HG03175 (cell line): ENCODE measurements at regions not wholly inside any gene's neighbourhood (a gene's known extent, or its start where the extent isn't known, plus 50 kb on each side); places are given as distances from the start of the nearest gene placed in this dataset.

ENCODE experiments used
- ATAC-seq: cut with Tn5 transposase; IDR thresholded peaks from one replicate; pipeline ENCODE4 v1.9.1; 2021; ENCODE audit warnings: mild to moderate bottlenecking, moderate library complexity; ENCODE audit not compliant: unreplicated experiment

DNA sequence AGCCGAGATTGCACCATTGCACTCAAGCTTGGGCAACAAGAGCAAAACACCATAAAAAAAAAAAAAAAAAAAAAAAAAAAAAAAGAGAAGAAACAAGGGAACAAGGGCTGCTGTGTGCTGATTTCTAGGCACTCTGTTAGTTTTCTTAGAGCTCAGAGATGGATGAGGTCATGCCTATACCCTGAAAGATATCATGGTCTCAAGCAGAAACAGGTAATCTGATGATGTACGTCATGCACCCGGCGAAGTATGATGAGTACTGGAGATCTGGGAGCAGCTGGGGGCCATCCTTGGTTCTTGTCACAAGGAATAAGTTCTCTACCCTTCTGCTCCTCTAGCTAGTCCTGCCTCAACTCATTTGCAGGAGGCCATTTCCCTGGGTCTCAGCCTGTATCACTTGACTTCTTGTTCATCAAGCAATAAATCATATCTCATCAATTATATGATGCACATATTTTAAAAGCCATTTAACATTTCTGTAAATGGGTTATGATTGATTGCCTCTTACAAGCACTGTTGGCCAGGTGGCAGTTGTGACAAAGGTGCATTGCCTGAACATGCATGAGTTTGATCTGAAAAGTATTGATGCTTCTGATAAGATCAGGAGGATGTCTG is 517.2 kb downstream of the DHX35 start:
- no peak for ATAC-seq

GRCh38 chr20:39474879-39475278 is 512.7 kb downstream of the DHX35 start:
- ATAC-seq: no peak

- ATAC-seq: no peak
These were observed 511.4 kb downstream of the DHX35 start for GRCh38 chr20:39473536-39473935.

- no peak for ATAC-seq
These were observed 506.6 kb downstream of the DHX35 start for GRCh38 chr20:39468703-39469102.

DNA sequence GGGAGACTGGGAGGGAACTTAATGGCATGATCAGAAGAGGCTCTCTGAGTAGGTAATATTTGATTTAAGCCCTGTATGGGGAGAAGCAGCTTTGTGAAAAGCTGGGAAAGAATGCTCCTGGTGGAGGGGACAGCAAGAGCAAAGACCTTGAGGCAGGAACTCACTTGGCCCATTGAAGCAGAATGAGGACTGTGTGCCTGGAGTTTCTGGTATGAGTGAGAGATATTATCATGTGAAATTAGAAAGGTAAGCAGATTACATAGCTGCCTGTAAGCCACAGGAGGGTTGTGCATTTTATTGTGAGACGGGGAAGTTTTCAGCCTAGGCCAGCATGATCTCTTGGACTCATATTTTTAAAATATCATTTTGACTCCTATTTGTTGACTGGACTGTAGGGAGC is 502.1 kb downstream of the DHX35 start:
- ATAC-seq: no peak

DNA sequence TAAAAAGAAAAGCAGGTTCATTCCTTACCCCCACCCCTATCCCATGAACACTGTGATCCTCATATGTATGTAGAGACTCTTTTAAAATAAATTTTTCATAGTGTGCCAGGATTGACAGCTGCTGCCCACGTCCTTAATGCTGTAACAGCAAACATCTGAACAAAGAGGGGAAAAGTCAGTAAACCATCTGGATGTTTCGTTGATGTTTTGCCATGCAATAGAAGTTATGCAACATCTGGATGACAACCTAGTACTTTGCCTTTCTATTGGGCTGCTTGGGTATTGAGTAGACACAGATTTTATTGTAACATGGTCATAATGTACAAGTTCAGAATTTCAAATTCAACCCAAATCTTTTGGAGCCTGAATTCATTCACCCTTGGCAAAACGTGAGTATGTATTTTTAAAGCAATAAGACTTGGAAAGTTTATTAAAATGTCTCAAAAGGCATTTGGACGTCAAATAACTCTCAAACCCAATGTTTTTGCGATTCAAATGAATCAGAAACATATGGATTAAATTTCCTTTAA is 500.3 kb downstream of the DHX35 start:
- ATAC-seq: no peak

- no peak for ATAC-seq
These were observed 496.3 kb downstream of the DHX35 start for GRCh38 chr20:39458452-39458851.

DNA sequence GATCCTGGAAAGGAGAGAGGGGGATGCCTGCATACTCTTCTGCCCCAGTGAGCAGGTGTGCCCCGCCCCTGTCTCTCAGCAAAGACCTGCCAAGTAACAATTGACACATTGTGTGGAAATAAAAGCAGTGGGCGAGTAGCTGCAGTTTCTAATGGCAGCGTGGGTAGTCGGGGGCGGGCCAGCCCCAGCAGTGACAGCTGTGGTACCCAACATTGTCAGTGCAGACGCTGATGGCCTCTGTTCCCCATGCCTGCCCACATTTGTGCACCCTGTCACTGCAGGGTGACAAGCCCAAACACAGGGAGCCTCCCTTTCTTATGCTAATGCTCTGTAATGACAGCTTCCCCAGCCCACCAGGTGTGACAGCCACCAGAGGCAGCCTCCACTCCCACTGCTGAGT is 491.7 kb downstream of the DHX35 start:
- ATAC-seq: no peak

DNA sequence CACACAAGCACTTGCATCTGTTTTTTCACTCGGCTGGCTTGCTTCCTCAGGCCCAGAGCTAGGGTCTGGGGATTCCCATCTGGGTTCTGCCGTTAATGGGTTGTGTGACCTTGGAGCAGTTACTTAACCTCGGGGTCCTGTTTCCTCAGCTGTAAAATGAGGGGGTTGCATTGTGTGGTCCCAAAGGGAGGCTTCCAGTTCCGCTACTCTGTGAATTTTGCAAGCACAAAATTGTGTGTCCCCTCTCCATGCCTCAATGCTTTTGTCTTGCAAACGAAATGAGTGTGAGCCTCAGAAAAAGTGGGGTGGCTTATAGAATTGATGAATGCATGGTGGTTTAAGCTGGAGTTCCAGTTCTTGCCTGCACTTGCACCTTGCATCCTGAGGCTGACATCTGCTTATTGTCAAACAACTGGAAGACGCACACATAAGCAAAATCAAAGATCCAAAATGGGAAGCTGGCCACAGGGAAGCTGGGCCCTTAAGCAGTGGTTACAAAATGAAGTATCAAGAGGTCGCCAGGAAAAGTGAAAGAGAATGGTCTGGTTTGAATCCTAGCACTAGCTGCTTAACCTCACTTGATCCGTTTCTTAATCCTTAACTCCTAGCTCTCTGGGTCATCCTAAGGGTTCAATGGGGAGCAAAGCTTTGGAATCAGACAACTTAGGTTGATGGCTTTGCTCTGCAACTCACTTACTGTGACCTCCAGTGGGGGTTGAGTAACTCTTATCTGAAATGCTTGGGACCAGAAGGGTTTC is 490.6 kb downstream of the DHX35 start:
- ATAC-seq: no peak

DNA sequence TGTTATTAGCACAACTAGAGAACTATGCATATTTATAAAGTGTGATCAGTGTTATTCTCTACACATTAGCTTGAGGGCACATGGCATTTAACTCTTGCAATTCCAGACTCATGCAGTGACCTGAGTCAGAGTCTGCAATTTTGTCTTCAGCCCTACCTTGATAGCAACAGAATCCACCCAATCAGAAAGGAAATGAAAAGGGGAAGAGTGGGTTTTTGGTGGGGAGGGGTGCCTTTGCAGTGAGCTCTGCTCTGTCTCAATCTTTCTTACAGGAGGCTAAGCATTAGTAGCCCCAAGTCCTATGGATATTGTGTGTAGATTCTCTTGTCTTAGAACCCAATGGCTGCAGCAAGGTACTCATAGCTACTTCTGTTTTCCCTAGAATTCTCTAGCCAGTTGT is 489.2 kb downstream of the DHX35 start:
- ATAC-seq: no peak

DNA sequence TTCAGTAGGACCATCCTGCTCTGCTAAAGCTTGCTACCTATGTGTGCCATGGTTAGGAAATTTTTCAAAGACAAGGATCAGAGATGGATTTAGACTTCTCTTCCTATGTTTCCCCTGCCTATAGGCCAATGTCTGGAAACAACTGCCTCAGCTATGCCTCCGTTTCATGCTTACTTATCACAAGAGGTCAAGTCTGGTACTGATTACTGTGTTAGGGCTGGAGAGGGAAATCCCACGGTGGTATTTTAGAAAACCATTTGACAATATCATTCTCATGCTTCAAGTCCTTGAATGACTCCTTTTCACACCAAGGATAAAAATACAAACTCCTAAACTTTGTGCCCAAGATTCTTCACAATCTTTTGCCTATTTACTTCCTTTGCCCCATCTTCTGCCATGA is 484.3 kb downstream of the DHX35 start:
- ATAC-seq: no peak

- no peak for ATAC-seq
These were observed 483.0 kb downstream of the DHX35 start for GRCh38 chr20:39445095-39445494.

DNA sequence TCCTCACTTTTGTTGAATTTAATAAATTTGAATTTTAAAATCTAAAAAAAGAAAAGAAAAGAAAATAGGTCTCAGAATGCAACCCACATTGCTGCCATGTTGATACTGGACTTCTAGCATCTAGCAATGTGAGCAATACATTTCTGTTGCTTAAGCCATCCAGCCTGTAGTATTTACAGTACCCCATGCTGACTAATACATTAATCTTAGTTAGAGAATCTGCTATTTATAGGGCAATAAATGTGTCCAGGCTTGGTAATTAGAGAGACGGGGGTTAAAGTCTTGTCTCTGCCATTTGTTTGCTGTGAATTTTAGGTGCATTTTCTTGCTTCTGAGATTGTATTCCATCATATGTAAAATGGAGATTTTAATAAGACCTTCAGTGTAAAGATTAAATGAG is 471.3 kb downstream of the DHX35 start:
- ATAC-seq: no peak

- no peak for ATAC-seq
These were observed 469.1 kb downstream of the DHX35 start for GRCh38 chr20:39431091-39431880.

DNA sequence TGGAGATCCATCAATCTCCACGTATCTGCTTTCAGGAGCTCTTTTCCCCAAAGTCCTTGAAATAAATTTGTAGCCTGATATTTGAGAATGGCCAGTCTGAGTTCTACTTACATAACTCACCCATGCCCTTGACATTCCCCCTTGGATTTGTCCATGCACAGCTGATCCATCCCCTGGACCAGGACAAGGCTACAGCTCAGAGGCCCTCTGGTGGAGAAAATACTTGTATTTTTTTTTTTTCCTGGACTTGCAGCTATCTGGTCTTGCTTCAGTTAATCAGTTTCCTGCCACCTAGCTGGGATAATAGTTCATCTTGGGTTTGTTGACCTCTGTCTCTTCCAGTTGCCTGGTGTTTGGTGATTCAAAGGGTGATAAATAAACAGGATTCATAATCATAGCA is 467.6 kb downstream of the DHX35 start:
- no peak for ATAC-seq

DNA sequence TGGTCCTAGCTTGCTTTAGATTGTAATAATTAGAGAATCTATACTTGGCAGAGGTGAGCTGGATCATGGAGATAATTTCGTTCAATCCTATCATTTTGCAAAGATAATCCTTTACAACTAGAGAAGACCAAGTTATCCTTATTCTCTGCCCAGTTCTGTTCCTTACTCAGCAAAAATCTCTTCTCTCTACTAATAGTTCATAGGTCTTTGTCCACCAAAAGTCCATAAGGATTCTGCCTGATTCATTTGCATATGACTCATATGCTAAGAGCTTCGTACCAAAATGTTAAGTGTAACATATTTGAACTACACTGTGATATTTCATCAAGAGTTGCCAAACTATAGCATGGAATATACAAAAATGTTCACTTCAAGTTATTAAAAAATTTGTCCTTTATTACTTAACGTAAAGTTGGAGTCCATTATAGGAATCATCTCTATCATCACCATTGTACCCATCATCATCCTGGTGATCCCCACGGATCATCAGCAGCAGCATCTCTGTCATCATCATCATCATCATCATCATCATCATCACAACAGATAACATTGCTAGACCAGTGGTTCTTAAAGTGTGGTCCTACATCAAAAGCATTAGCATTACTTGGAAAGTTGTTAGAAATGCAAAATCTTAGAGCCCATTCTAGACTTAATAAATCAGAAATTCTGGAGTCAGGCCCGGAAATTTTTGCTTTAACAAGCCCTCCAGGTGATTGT is 463.0 kb downstream of the DHX35 start:
- ATAC-seq: no peak

DNA sequence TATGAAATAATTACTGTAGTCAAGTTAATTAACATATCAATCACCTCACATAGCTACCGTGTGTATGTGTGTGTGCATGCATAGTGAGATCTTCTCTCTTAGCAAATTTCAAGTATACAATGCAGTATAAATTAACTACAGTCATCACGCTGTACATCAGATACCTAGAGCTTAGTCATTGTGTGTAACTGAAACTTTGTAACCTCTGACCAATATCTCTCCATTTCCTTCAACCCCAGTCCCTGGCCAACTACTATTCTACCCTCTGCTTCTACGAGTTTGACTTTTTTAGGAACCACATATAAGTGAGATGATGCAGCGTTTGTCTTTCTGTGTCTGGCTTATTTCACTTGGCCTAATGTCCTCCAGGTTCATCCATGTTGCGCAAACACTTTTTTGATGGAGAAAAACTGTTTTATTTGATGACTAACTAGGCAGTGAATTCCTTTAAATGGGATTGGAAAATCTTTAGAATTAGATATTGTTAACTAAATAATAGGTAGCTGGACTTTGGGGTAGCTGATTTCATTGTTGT is 459.5 kb downstream of the DHX35 start:
- no peak for ATAC-seq

- no peak for ATAC-seq
These were observed 449.9 kb downstream of the DHX35 start for GRCh38 chr20:39412091-39412490.

DNA sequence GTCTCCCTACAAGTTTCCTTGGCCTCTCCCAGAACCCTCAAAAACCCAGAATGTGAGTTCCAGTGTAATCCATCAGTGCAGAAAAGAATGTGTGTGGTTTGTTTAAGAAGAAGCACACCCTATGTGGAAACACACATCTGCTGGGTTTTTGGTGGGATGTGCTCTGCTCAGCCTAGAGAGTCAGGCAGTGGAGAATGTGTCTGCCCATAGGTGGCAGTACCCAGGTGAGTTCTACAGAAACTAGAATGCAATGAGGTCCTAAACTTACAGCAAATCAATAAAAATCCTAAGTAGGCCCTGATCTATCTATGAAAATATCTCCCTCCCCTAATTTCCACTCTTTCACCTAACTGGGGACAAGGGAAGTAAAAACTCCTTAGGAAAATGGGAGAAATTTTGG is 437.3 kb downstream of the DHX35 start:
- ATAC-seq: no peak

GRCh38 chr20:39398656-39399055 is 436.5 kb downstream of the DHX35 start:
- no peak for ATAC-seq

DNA sequence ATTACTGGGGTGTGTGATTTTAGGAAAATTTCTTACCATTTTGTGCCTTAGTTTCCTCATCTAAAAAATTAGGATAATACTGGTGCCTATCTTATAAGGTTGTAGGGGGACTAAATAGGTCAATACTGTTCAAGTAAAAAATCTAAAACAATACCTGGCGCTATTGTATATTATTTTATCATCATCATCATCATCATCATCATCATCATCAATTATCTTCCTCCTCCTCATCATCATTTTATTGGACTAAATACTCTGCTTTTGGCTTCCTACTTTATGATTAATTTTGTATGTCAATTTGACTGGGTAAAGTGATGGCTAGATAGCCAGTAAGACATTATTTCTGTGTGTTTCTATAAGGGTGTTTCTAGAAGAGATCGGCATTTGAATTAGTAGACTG is 435.5 kb downstream of the DHX35 start:
- ATAC-seq: no peak
